Left cardiac atrium (tissue), 4 donors: ENCODE measurements at regions not wholly inside any gene's neighbourhood (a gene's known extent, or its start where the extent isn't known, plus 50 kb on each side); places are given as distances from the start of the nearest gene placed in this dataset.
A peak's percentile ranks its signal among the peaks of the same experiment; 100 is the strongest.

ENCODE experiments used
- ATAC-seq, 2 donors: fragments of 200-7000 bp; cut with Tn5 transposase; one replicate each; pipeline ENCODE4 v1.9.1; 2020; ENCODE audit warnings: mild to moderate bottlenecking in 2 of 2, moderate library complexity in 2 of 2
- DNase-seq: peaks from one replicate; pipeline ENCODE4 v3.0.0-alpha.2; 2020
- intact Hi-C, 2 donors: fragments of 100-400 bp; cut with DNase I; formaldehyde crosslinking; loops; one replicate each; pipeline versions ENCODE4 v1.14.1 to v1.15.1; 2022 to 2023
- donor health status: DM: no; HTN: yes; CAD: no.
- donor health status: DM: no; HTN: yes; CAD: no; lungs with severe emphysema.
- donor health status: DM: yes; HTN: yes; CAD: no.
- donor health status: Dilated cardiomyopathy.

DNA sequence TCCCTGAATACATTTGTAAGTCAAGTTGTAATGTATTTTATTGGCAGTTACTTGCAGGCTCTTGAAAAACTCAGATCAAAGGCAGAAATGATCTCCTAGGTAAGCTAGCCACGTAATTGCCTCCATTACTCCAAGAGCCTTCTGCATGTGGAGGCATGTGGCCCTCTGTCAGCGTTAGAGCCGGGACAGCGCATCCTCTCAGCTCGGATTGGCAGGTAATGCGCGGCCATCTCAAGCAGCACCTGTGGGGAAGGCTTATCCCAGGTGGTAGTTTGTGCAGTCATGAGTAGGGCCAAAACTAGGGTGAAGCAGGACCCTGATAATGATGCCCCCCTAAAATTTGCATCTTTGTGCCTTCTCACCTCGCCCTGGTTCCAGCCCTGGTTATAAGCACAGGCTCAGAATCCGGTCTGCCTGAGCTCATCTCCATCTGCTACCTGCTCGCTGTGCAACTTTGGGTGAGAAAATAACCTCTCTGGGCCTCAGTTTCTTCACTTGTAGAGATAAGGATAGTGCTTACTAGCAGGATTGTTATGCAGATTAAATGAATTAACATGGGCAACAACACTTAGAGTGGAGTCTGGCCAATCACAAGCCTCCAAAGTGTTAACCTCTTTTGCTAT lies 157.5 kb upstream of the PMEPA1 start:
- intact Hi-C loops: no loop called here
- DNase-seq: no peak
- ATAC-seq: no peak

DNA sequence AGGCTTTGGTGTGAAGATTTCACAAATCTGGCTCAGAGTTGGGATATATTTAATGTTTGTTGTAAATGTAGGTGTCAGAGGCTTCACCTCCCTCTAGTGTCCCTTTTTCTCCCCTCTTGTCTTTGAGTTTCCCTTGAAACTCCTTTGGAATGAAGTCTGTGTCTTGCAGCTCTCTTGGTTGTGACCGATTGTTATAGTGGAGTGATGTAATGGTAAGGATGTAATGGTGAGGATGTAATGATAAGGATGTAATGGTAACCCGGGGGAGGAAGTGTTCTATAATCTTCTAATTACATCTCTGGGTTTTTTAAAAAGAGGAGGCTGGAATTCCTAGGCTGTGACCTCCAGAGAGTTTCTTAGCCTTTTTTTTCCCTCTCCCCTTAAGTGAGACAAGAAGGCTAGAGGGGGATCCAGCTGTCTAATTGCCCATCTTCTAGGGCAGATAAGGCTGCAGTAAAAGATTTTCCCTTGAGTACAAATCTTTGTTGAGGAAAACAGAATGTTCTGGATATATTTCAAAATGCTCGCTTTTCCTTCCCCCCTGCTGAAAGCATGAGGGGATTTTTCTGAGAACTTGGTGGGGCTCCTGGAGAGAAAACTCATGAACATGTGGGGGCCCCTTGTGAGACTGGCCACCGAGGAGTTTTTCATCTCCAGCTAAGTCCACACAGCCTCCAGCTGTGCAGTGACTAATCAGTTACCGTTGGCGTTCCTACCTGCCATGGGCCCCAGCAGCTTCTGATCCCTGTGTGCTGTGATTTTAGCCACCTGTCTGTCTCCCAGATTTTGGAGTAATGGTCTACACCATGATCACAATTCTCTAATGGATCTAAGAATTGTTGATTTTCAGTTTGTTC lies 156.7 kb upstream of the PMEPA1 start:
- DNase-seq (no peak), ATAC-seq (peak in 1 of 2 donors; percentile 30)
- intact Hi-C loops: no loop called here

DNA sequence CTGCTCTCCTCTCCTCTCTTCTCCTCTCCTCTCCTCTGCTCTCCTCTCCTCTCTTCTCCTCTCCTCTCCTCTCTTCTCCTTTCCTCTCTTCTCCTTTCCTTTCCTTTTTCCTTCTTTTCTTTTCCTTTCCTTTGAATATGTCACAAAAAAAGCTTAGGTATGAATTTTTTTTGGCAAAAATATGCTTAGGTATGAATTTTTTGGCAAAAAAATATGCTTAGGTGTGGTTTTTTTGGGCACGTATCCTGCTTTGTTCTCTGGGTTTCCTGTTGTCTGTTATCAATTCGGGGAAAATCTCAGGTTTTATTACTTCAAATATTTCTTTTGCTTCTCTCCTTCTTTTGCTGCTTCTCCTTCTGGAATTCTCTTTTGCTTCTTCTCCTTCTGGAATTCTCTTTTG lies 155.5 kb upstream of the PMEPA1 start:
- ATAC-seq (no peak), DNase-seq (no peak)
- intact Hi-C loops: no loop called here

DNA sequence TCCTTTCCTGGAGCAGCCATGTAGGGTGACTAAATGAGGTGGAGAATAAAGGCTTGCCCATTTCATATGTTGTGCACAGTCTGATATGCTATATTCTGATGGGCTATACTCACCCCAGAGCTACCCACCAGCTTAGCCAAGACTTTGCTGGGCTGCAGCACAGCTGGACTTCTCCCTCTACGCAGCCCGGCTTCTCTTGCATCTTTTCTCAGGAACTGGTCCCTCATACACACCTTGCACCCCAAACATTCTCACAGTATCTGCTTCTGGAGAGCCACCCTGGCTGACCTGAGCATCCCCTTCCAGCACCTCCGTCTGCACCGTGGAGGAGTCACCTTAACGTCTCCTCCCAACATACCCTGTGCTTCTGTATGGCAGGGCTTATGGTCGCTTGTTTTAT lies 150.8 kb upstream of the PMEPA1 start:
- DNase-seq: no peak
- ATAC-seq: no peak
- intact Hi-C loops: no loop called here

DNA sequence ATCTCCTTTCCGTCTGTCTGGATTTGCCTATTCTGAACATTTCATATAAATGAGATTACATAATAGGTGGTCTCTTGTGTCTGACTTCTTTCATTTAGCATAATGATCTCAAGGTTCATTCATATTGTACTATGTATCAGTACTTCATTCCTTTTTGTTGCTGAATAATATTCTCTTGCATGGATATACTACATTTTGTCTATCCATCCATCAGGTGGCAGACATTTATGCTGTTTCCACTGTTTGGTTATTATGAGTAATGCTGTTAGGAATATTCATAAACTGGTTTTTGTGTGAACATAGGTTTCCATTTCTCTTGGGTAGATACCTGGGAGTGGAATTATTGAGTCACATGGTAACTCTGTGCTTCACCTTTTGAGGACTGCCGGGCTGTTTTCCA lies 148.2 kb upstream of the PMEPA1 start:
- ATAC-seq (no peak), DNase-seq (no peak)
- intact Hi-C loops: no loop called here

DNA sequence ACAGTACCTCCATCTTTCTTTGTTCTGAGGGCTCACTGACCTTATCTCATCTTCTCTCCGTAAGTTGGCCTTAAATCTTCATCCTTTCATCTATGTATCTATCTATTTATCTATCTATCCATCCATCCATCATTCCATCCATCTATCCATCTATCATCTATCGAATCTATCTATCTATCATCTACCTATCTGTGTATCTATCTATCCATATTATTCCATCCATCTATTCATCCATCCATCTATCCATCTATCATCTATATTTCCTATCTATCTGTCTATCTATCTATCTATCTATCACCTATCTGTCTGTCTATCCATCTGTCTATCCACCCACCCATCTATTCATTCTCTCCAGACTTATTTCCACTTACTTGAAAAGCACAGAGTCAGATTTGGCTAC lies 147.3 kb upstream of the PMEPA1 start:
- ATAC-seq (no peak), DNase-seq (no peak)
- intact Hi-C loops: no loop called here

DNA sequence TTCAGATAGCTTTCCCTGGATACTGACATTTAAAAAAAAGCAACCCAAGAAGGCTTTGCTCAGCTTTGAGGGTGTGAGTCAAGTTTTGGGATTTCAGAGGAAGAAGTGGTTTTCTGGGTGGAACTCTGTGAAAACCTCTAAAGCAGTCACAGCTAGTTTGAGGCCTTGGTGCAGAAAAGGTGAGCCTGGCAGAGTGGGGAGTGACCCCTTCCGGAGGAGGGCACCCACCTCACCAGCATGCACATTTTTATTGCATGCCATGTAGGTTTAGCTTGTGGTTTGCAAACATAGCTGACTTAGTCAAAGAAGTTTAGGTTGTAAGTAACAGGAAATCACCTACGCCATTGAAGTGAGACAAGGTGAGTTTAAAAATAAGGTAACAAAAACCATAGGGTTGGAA lies 146.8 kb upstream of the PMEPA1 start:
- intact Hi-C loops: no loop called here
- DNase-seq (no peak), ATAC-seq (no peak)

DNA sequence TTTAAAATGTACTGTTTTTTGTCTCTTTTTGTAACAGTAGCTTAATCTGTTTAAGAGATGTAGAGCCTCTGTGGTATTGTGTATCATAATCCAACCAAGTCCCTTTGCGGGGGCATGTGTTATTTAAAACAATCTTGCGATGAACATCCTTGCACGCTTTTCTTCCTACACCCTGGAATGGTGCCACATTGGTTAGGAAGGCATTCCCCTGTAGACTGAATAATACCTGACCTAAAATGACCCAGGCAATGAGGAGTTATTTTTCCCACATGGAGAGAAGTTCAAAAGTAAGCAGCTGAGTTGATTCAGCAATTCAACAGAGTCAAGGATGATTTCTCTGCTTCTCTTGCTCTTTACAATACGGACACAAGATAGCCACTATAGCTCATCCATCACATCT lies 142.0 kb upstream of the PMEPA1 start:
- DNase-seq (no peak), ATAC-seq (no peak)
- intact Hi-C loops: no loop called here

DNA sequence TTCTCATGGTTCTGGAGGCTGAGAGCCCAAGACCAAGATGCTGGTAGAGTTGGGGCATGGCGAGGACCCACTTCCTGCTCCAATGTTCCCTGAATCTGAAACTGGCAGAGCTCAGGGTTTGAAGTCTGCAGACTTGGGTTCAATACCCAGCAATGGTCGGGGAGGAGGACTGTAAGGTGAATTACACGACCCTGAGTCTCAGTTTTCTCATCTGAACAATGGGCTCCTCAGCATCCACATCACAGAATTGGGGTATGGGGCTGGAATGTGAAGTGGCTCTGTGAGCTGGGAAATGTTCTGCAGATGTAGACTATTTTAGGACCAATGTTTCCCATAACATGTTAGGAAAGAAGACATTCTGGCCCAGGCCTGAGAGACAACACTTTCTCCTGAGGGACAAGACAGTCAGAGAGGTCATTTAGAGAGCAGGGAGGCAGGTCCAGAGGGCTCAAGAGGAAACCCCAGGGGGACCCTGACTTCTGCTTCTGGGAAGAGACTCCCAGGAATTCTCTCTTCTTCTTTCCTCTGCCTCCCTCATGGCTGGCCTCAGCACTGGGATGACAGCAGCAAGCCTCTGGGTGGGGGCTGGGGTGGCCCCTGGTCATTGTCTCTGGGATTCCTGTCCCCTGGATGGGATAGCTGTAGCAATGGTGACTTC lies 141.3 kb upstream of the PMEPA1 start:
- intact Hi-C loops: no loop called here
- ATAC-seq (peak; percentile 50 to 54), DNase-seq (no peak)

DNA sequence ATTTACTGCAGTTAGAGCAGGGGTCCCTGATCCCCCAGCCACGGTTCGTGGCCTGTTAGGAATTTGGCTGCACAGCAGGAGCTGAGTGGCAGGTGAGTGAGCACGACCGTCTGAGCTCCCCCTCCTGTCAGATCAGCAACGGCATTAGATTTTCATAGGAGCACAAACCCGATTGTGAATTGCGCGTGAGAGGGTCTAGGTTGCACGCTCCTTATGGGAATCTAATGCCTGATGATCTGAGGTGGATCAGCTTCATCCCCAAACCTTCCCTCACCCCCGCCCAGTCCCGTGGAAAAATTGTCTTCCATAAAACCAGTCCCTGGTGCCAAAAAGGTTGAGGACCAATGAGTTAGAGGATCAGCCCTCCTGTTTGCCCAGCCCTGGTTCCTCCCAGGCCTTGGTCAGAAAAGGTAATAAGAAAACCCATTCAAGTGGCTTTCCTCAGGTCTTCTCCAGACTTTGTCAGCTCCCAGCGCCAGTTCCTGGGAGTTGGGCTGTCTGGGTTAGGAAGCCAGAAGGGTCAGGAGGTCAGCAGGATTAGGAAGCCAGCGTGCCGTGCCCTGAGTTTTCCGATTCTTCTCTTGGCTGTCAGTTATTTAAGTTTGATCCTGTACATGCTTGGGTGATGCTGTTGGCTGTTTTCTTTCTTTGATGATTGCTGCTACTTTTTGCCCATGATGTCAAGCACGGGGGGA lies 139.9 kb upstream of the PMEPA1 start:
- no peak for DNase-seq
- no peak for ATAC-seq
- intact Hi-C loops: no loop called here

DNA sequence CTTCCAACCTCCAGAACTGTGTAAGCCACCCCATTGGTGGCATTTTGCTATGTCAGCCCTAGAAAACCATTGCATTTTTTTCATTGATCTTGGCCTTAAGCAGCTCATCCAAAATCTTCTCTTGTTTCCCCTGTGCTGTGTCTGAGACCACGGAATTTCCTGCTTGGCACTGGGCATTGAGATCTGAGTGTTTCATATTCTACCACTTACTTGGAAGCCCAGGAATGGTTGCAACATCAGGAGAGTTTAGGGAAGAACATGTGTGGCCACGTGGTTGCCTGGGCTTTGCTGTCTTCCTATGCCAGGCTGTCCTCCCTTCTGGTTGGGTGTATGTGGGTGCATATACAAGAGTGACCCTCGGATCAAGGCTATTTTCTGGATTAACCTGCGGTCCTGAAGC lies 139.3 kb upstream of the PMEPA1 start:
- intact Hi-C loops: no loop called here
- no peak for DNase-seq
- ATAC-seq: no peak

DNA sequence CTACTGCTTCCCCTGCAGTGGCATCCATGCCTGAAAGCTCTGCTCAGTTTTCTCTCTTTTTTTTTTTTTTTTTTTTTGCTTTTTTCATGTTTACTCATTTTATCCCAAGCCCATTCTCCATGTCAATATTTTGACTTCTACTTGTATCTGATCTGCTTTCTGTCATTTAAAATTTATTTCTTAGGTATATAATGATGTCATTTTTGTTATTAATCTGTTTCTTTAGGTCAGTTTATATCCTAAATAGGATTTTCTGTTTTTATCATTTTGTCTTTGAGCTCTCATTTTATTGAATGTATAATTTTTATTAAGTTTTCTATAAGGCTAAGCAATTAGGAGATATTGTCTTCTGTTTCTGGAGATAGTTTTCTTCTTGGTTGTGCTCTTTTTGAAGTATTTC lies 138.5 kb upstream of the PMEPA1 start:
- intact Hi-C loops: no loop called here
- ATAC-seq (no peak), DNase-seq (no peak)

DNA sequence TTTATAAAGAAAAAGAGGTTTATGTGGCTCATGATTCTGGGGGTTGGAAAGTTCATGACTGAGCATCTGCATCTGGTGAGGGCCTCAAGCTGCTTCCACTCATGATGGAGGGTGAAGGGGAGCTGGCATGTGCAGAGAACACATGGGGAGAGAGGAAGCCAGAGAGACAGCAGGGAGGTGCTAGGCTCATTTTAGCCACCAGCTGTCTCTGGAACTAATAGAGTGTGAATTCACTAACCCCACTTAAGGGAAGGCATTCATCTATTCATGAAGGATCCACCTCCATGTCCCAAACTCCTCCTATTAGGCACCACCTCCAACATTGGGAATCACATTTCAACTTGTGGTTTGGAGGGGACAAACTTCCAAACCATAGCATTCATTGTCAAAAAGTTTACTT lies 137.3 kb upstream of the PMEPA1 start:
- intact Hi-C loops: no loop called here
- ATAC-seq (no peak), DNase-seq (no peak)

DNA sequence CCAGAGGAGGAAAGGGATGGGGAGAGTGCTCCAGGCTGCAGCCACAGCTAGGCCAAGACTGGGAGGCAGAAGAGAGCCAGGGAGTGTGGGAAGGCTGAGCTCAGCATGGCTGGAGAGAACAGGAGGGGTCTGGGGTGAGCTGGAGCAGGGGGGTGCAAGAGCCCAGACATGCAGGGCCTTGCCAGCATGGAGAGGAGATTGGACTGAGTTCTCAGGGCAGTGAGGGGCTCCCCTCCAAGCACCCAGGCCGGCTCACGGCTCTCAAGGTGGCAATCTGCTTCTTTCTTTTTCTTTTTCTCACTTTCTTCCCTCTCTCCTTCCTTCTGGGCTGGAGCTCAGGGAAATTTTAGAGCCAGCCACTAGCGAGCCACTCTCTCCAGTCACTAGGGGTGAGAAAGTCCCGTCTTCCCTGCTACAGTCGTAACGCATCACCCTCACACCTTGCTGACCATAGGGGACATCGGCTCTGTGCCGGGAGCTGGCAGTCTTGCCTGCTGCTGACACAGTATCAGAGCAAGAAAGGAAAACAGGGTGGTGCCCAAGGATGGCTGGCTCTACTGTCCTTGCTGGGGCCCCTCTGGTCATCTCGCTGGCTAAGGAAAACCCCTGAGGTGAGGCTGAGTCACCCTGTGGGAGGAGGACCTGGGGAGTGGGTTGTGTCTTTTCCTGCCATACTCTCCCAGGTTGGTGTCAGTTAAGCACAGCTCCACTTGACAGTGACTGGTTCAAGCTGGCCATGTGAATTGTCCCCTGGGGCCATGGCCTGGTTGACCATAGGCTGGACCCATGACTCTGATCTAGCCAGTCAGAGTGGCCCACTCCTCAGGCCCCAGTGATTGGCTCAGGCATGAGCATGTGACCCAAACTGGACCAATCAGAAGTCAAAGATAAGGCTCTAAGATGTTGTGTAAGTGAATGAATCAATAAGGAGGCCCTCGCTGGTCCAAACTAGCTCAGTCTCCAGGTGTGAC lies 135.1 kb upstream of the PMEPA1 start:
- ATAC-seq (no peak), DNase-seq (no peak)
- intact Hi-C loops: no loop called here

DNA sequence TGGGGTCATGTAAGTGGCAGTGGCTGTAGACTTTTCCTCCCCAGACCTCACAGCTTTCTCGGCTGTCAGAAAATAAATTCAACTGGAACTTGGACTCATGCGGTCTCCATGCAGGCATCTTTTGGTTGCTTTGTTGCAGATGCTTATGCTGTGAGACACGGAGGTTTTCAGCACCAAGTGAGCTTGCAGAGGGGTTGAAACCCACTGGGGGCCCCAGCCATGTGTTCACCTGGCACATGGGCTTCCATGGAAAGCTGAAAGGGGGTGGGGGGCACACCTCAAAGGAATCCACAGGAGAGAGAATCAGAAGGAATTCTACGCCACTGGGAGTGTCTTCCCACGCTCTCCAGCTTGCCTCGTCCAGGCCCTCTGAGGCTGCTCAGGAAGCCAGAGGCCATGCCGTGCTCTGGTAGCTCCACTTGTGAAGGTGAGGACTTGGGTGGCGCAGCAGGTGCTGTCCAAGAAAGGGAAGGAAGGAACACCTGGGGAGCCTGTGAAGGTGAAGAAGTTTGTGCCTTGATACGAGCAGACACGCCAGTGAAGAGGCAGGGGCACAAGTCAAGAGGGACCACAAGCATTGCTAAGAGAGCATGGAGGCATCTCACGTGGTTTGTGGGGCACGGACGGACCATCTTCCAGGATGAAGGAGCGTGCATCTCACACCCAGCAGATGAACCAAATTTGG lies 134.3 kb upstream of the PMEPA1 start:
- no peak for ATAC-seq
- intact Hi-C loops: no loop called here
- no peak for DNase-seq

DNA sequence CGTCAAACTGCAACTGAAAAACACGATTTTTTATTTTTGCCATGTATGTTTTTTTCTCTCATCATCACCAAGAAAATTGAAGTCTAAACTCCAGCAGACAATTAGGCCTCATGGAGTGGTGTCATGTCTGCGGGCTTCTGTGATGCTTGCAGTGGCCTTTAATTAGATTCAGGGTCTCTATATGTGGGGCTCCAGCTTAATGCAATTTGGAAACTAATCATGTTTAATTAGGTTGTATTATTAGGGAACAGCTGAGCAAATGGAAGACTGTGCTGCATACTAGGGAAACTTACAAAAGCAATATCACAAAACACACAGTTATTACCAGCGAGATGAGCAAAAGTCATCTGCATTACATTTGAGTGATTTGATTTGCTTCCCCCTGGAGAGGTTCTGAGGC lies 132.9 kb upstream of the PMEPA1 start:
- ATAC-seq (no peak), DNase-seq (no peak)
- intact Hi-C loops: no loop called here

DNA sequence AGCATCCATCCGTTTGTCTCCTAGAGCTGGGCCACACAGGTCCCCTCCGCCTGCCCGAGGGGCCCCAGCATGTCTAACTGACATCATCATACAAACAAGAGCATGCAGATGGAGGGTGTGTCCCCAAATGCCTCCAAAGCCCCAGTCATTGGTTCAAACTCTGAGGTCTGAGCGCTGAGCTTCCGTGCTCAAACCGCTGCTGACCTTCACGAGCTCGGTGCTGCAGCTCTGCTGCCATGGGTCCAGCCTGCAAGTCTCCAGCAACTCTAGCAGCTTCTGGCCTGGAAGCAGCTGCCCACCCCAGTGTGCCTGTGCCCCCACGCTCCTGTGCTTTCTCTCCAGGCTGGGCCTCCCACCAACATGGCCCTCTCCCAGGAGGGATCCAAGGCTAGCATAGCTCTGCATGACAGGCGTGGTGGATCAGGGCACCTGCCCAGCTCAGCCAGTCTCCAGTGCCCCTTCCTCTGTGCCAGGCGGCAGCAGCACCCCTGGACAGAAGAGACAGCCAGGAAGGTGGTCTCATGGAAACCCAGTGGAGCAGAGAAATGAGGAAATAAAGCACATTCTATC lies 131.6 kb upstream of the PMEPA1 start:
- DNase-seq: no peak
- ATAC-seq: no peak
- intact Hi-C loops: no loop called here
